Stimulated activated CD8-positive, alpha-beta memory T cell treated with anti-CD3 and anti-CD28 coated beads, Interleukin-15, amount 100 ng/mL, for 48 hours (primary cell): ENCODE measurements at regions not wholly inside any gene's neighbourhood (a gene's known extent, or its start where the extent isn't known, plus 50 kb on each side); places are given as distances from the start of the nearest gene placed in this dataset.

Experiments
- DNase-seq, 2 donors: peaks; one replicate each; pipeline ENCODE4 v3.0.0-alpha.2; 2020; ENCODE audit warnings: low read depth in 2 of 2

DNA sequence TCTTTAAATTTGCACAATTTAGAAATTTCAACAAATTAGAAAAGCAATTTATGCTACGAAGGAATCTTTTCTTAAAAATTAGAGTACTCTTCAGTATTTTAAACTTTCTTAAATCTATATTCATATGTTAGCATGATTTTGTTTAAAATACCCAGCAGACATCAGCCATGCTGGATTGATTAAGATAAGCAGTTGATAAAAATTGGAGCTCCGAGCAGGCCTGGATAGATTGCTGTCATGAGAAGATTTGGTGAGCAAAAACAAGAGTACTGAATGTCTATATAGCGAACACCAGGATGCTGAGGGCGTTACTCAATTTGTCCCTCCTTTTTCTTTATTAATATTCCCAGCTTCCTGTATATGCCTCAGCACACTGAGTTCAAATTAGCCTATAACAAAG lies 108.4 kb upstream of the SLC35B3 start:
- no peak for DNase-seq

DNA sequence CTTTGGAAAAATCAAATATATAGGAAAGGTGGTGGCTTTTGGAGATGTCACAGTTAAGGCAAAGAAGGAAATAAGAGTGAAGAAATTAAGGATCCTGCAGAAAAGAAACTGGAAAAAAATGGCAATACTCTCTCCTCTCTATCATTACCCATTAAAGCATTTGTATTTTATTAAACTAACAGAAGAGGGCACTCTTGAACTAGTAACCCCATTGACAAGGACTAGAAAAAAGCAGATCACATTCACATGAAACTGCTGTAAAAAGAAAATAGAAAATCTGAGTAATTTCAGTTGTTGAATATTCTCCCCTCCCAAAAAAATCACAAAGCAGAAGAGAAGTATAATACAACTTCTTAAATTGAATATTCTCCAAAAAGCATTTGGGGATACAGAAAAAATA lies 104.1 kb upstream of the SLC35B3 start:
- no peak for DNase-seq

DNA sequence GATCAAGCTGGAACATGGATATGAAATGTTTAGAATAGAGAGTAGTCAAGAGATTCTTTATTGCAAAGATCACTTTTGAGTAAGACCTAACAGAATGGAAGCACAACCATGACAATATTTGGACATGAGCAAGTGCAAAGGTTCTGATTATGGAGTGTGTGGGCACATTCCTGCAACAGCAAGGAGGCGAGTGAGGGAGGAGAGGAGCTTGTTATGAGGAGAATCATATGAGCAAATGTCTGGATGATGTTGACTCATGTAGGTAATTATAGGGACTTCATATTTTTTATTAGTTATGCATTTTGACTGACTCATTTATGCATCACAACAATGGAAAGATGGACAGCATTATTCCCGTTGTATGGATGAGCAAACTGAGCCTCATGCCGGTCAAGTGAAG lies 100.8 kb upstream of the SLC35B3 start:
- DNase-seq = no peak

DNA sequence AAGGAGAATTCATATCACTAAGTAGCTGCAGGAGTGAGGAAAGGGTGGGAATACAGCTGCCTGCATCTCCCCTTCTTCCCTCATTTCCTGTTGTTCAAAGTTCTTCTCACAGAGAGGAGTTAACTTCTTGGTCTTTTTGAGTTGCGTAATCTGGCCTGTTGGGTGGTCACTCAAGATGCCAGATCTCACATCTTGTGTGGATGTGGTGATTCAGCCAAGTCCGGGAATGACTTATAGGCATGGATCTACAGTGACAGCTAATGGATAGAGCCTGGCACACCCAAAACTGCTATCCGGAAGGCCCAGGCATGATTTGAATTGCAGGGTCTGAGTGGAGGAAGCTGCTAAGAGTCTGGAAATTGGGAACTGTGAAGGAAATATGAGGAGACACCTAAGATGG lies 100.2 kb upstream of the SLC35B3 start:
- DNase-seq = no peak

DNA sequence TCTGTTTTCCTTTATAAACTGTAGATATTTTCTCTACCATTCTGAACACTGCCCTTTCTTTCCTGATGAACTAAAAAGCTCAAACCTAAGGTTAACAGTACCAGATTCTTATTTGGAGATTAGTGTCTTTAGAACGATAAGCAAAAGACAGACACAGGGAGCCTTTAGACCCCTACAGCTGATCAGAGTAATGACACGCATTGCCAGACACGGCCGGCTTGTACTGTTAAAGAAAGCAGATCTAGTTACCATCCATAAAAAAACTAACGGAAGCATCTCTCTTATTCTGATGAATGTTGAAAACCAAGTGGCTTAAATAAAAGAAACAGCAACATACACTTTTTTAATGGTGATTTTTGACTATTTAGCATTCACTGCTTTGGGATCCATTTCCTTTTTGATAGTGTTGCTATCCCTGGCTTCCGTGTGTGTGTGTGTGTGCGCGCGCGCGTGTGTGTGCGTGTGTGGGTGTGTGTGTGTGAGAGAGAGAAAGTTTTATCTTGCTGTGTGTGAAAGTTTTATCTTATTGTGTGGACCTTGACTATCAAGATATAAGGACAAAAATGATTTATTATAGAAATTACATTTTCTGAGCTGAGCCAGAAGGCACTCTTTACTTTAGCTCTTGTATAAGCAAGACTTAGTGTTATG lies 95.6 kb upstream of the SLC35B3 start:
- DNase-seq = no peak

DNA sequence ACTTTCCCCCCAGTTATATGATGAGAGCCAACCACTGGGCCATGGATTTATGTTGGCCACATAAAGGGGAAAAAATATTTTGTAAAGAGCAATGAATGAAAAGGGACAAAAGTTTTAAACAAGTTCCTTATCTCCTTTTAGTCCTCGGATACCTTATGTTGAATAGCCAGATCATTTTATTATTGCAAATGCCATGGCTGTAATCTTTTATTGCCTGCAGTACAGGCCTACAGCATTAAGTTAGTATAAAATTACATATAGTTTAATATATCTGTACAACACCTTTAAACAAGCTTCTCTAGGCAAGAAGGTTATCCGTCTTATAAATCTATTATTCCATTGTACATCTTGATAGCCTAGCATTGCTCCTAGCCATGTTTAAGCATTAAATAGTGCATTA lies 93.9 kb upstream of the SLC35B3 start:
- DNase-seq = no peak

DNA sequence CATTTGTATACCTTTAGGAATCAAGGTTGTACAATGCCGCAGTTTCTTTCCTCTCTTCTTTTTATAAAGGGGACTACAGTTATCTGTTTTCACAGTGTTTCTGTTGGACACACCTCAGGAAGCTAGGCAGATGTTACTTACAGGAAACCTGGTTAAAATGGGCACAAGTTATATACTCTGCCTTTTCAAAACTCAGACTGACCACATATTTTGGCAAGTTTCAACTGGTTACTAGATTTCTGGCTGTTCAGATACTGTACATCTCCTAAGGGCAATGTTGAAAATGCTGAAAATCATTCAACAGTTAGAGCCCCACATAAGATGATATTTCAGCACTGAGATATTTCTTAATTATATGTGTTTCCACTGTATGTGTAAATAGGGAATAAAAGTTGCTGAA lies 92.5 kb upstream of the SLC35B3 start:
- DNase-seq = no peak

DNA sequence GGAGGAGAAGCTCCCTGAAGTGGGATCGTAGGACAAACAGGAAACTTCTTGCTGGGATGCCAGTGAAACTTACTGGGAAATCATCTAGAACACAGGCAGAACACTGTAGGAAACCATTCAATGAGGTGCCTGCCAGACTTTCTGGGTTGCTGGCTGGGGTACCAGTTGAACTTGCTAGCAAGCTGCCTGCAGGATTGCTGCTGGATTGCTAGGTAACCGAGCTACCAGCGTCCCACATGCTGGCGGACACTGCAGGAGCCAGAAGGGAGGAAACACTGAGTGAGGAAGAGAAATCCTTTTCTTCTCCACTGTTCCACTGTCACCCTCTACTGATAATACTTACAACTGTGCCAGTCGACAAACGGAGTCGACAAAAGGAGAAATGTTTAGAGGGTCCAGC lies 91.3 kb upstream of the SLC35B3 start:
- no peak for DNase-seq

DNA sequence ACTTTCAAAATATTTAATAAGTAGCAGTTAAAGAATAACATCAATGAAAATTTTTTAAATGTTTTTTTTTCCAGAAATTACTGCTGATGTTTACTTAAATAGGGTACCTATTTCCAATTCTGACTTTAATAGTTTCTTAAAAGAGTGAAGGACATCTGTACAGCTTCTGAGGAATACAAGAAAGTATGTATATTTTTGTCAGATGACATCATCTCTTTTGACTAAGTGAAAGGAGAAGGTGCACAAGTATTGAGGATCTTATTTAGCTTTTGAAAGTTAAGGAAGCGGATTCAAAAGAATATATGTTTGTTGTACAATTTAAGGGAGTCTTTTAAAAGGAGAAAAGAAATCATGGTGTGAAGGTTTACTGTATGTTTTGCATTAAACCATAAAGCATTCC lies 90.0 kb upstream of the SLC35B3 start:
- no peak for DNase-seq

DNA sequence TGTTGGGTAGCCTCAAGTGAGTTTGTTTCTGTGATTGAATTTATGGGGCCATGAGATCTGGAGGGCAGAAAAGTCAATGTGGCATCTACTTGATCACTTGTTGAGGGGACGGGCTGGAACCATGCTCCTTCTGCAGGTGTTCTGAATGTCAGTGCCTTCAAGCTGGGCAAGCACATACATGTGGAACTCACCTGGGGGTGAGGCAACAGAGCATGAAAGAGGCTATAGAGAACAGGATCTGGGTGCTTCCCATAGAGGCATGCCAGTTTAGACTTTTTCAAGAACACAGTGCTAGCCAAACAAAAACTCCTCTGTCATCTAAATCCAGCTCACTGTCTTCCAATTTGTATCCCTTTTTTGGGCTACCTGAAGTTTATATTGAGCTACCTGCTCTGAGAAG lies 77.8 kb upstream of the SLC35B3 start:
- no peak for DNase-seq

DNA sequence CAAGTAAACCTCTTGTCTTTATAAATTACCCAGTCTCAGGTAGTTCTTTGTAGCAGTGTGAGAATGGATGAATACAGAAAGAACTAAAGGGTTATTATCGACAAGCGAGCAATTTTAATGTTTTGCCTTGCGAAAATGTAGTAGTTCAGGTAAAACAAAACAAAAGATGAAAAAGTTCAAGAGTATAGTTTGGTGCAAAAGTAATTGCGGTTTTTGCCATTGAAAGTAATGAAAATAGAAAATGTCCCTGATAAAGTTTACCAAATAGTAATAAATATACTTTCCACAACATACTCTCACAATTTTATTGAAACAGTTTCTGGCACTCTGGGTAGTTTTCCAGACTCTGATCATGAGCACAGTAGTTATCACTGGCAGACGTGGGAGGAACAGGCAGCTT lies 71.9 kb upstream of the SLC35B3 start:
- DNase-seq = no peak

DNA sequence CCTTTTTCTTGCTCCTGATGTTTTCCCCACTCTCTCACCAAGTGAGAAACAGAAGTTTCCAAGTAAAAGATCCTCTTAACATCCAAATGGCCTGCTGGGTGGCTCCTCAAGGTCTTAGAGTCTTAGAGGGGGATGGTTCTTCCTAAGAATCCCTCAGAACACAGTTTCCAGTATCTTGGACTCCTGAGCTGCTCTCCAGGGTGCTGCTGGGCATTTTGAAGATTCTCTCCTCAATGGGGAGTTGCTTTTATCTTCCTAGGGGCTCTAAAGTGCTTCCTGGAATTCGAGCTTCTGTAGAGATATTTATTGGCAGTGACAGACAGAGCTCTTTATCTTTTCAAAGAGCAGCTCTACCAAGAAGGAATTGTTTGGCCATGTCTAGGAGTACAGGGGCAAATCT lies 70.8 kb upstream of the SLC35B3 start:
- no peak for DNase-seq

DNA sequence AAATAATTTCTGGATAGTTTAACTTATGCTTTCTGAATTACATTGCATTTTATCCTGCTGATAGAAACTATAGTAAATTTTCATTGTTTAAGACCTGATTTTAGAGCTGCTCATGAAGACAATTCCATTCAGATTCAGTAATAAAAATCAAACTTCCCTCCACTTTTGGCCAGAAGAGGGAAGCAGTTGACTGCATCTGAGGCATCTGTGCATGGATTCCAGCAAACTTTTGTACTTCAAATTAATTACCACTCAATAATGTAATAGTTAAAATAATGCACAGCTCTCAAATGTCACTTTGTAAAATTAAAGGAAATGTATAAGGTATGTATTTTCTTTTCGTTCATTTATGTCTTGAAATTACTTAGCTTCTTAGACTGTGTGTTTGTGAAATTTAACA lies 64.2 kb upstream of the SLC35B3 start:
- no peak for DNase-seq

DNA sequence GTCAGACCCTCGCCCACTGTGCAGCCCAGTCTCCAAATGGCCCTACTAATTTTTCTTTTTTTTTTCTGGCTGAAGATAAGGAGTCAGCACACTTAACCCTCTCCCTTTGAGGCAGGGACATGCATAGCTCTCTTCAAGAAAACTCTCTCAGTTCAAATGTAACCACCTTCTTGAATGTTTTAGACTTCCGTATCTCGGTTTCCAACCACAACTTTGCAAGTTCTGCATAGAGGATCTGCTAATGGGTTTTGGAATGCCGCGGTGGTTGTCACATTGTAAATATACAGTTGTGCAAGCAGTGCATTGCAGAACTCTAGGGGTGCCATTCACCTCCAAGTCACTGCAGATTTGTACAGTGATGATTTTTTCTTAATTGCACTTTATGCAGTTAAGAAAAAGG lies 59.4 kb upstream of the SLC35B3 start:
- no peak for DNase-seq

DNA sequence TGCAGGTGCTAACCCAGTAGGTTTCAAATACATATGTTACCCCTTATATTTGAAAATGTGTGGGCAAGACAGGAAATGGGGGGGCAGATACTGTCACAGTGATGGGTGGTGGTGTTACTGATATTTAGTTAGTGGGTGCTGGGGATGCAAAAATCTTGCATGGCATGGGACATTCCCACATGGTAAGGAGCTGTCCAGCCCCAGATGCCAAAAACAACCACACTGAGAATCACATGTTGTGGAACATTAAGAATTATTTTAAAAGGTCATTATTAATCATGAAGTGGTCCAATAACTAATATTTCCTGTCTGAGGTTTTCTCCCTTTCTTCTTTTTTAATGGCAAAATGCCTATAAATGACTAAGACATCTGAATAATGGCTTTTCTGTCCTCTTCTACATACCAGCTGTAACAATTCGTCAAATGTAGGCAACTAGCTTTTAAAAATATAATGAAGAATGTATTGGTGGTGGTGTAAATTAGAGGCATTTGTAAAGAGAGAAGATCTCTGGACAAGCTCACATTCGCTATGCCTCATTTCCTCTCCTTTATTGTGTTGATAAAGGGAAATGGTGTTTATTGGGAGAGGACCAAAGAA lies 57.3 kb upstream of the SLC35B3 start:
- no peak for DNase-seq
